SK-N-SH (cell line): ENCODE measurements at regions not wholly inside any gene's neighbourhood (a gene's known extent, or its start where the extent isn't known, plus 50 kb on each side); places are given as distances from the start of the nearest gene placed in this dataset.

ENCODE experiments used
- CHD2 ChIP-seq: fragments of 150-350 bp; IDR thresholded peaks from 2 replicates; pipeline ENCODE4 v1.6.1; 2018; ENCODE audit warnings: low read length; ENCODE audit not compliant: partially characterized antibody
- EP300 ChIP-seq, 2 experiments: IDR thresholded peaks; 2 replicates each; pipeline versions ENCODE4 v1.4.0 to v1.6.1; 2012; ENCODE audit warnings: borderline replicate concordance in 1 of 2, low read depth in 1 of 2, low read length in 1 of 2
- FOSL2 ChIP-seq: IDR thresholded peaks from 2 replicates; pipeline ENCODE4 v1.4.0; 2012; ENCODE audit warnings: low read depth, mild to moderate bottlenecking, moderate library complexity, borderline replicate concordance
- GABPA ChIP-seq: IDR thresholded peaks from 2 replicates; pipeline ENCODE4 v1.4.0; 2012; ENCODE audit warnings: low read depth, mild to moderate bottlenecking
- MAX ChIP-seq: IDR thresholded peaks from 2 replicates; pipeline ENCODE4 v1.4.0; 2012; ENCODE audit warnings: low read depth
- POLR2AphosphoS5 ChIP-seq: IDR thresholded peaks from 2 replicates; pipeline ENCODE4 v1.6.1; 2012; ENCODE audit warnings: low read depth, low read length
- RAD21 ChIP-seq: IDR thresholded peaks from 2 replicates; pipeline ENCODE4 v1.6.1; 2012; ENCODE audit warnings: mild to moderate bottlenecking, low read length
- RXRA ChIP-seq: IDR thresholded peaks from 2 replicates; pipeline ENCODE4 v1.4.0; 2012; ENCODE audit warnings: low read depth, mild to moderate bottlenecking, borderline replicate concordance
- TAF1 ChIP-seq: IDR thresholded peaks from 2 replicates; pipeline ENCODE4 v1.6.1; 2012; ENCODE audit warnings: low read depth, mild to moderate bottlenecking, low read length, moderate library complexity, borderline replicate concordance
- USF2 ChIP-seq: fragments of 150-350 bp; IDR thresholded peaks from 2 replicates; pipeline ENCODE4 v1.6.1; 2017; ENCODE audit warnings: antibody characterized with exemption, low read length, low read depth, borderline replicate concordance
- TF ChIP-seq, protein P1 (sequence below): fragments of 200-600 bp; sonication (generic); IDR thresholded peaks from 2 replicates; pipeline ENCODE4 v1.6.1; 2017; ENCODE audit warnings: antibody characterized with exemption, mild to moderate bottlenecking, moderate library complexity
- TF ChIP-seq, protein P2 (sequence below): IDR thresholded peaks from 2 replicates; pipeline ENCODE4 v1.4.0; 2012; ENCODE audit warnings: low read depth, borderline replicate concordance

DNA sequence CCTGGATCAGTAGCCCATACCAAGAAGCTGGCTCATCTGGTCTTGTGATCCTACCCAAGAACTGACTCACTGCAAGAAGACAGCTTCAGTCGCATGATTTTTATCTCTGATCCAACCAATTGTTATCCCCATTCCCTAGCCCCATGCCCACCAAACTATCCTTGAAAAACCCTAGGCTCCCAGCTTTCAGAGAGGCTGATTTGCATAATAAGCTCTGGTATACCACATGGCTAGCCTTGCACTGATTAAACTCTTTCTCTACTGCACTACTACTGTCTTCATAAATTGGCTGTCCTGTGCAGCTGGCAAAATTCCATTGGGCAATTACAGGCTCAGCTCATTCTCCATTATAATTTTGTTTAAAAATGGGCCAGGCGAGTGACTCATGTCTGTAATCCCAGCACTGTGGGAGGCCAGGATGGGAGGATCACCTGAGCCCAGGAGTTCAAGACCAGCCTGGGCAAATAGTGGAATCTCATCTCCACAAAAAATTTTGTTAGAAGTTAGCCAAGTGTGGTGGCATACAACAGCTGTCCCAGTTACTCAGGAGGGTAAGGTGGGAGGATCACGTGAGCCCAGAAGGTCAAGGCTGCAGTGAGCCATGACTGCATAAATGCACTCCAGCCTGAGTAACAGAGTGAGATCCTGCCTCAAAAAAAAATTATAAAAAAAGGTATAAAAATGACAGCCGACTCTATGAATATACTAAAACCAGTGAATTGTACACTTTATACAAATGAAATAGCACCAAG lies 76.7 kb upstream of the EIF5 start:
- TF ChIP-seq CHD2, result no peak
- no peak for TF ChIP-seq POLR2AphosphoS5
- TF ChIP-seq, protein P1, sequence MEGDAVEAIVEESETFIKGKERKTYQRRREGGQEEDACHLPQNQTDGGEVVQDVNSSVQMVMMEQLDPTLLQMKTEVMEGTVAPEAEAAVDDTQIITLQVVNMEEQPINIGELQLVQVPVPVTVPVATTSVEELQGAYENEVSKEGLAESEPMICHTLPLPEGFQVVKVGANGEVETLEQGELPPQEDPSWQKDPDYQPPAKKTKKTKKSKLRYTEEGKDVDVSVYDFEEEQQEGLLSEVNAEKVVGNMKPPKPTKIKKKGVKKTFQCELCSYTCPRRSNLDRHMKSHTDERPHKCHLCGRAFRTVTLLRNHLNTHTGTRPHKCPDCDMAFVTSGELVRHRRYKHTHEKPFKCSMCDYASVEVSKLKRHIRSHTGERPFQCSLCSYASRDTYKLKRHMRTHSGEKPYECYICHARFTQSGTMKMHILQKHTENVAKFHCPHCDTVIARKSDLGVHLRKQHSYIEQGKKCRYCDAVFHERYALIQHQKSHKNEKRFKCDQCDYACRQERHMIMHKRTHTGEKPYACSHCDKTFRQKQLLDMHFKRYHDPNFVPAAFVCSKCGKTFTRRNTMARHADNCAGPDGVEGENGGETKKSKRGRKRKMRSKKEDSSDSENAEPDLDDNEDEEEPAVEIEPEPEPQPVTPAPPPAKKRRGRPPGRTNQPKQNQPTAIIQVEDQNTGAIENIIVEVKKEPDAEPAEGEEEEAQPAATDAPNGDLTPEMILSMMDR, result no peak
- no peak for TF ChIP-seq EP300 (IDR thresholded peaks at IDR 0.05; ENCODE audit: borderline replicate concordance in 1 of 2, low read depth in 1 of 2, low read length in 1 of 2)
- TF ChIP-seq TAF1, result no peak
- TF ChIP-seq FOSL2, result no peak
- TF ChIP-seq, protein P2, sequence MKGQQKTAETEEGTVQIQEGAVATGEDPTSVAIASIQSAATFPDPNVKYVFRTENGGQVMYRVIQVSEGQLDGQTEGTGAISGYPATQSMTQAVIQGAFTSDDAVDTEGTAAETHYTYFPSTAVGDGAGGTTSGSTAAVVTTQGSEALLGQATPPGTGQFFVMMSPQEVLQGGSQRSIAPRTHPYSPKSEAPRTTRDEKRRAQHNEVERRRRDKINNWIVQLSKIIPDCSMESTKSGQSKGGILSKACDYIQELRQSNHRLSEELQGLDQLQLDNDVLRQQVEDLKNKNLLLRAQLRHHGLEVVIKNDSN, result 0 out of 2 replicates have a peak, but pooled peaks have one; percentile 12
- no peak for TF ChIP-seq USF2
- TF ChIP-seq RAD21, result no peak
- TF ChIP-seq RXRA, result no peak
- no peak for TF ChIP-seq MAX
- no peak for TF ChIP-seq GABPA
